OCI-LY3 (cell line): ENCODE measurements at regions not wholly inside any gene's neighbourhood (a gene's known extent, or its start where the extent isn't known, plus 50 kb on each side); places are given as distances from the start of the nearest gene placed in this dataset.

Source experiments
- CTCF ChIP-seq: fragments of 200-600, 300-600 bp; sonication (generic); IDR thresholded peaks from 2 replicates; pipeline ENCODE4 v1.5.1; 2014; ENCODE audit warnings: antibody characterized with exemption, low read length, low read depth
- EZH2phosphoT487 ChIP-seq: fragments of 200-600 bp; shearing (Covaris generic); IDR thresholded peaks from 2 replicates; pipeline ENCODE4 v1.6.1; 2018; ENCODE audit warnings: antibody characterized with exemption, mixed run types, low read depth

GRCh38 chr22:49031746-49032330, 795.8 kb downstream of the BRD1 start:
- TF ChIP-seq CTCF (no peak), EZH2phosphoT487 (no peak)
